Activated CD4-positive, alpha-beta T cell treated with anti-CD3 and anti-CD28 coated beads for 36 hours (primary cell): ENCODE measurements at regions not wholly inside any gene's neighbourhood (a gene's known extent, or its start where the extent isn't known, plus 50 kb on each side); places are given as distances from the start of the nearest gene placed in this dataset.
"Not testable (repeated sequence)": the region's sequence is repeated elsewhere in the genome, so short reads cannot be mapped to it uniquely, and the experiment has no call there.

ENCODE experiments used
- ATAC-seq: fragments of 200-7000 bp; cut with Tn5 transposase; one replicate; pipeline ENCODE4 v1.10.0; 2021; ENCODE audit warnings: mild to moderate bottlenecking, moderate library complexity
- CTCF ChIA-PET: fragments of 350-600 bp; sonication (Branson Sonifier 250); formaldehyde crosslinking; loops from one replicate; lab custom pipeline; 2021; ENCODE audit warnings: antibody characterized with exemption; lab: Charles Lee
- POLR2A ChIA-PET: fragments of 350-600 bp; sonication (Branson Sonifier 250); formaldehyde crosslinking; loops from one replicate; lab custom pipeline; 2021; ENCODE audit warnings: antibody characterized with exemption, inconsistent platforms; lab: Charles Lee
- DNase-seq: peaks from one replicate; pipeline ENCODE4 v3.0.0-alpha.2; 2020
- H3K27ac Mint-ChIP-seq: one replicate; pipeline ENCODE4 v1.8.0; 2021; ENCODE audit warnings: mixed read lengths
- H3K27me3 Mint-ChIP-seq: one replicate; pipeline ENCODE4 v1.8.0; 2021; ENCODE audit warnings: mixed read lengths
- H3K36me3 Mint-ChIP-seq: one replicate; pipeline ENCODE4 v1.8.0; 2021; ENCODE audit warnings: low read depth, mixed read lengths
- H3K4me1 Mint-ChIP-seq: one replicate; pipeline ENCODE4 v1.8.0; 2021; ENCODE audit warnings: mixed read lengths
- H3K4me3 Mint-ChIP-seq: one replicate; pipeline ENCODE4 v1.8.0; 2021; ENCODE audit warnings: mild to moderate bottlenecking, moderate library complexity, mixed read lengths
- H3K9me3 Mint-ChIP-seq: one replicate; pipeline ENCODE4 v1.8.0; 2021; ENCODE audit warnings: low read depth, mixed read lengths
- intact Hi-C, 2 experiments: fragments of 100-400 bp; cut with DNase I in 1 of 2; cut with micrococcal nuclease in 1 of 2; formaldehyde crosslinking; loops; one replicate each; pipeline versions ENCODE4 v1.14.2 to v1.15.1; 2022 to 2024; cut with DNase I, micrococcal nuclease

DNA sequence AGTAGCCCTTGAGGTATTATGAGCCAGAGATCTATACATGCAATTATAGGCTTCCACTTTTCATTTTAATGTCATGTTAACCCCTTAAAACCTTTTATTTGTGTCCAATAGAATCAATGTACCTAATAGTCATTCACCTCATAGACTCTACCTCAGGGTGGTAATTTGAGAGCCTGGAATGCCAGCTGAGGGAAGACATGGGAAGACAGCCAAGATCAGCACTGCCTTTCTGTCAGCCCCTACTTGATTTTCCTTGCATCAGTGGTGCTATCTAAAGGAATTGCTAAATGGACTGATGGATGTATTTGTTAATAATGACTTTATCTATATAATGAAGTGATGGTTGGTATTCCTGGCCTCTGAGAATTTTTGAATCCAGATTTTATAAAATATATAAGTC, 113.3 kb upstream of the GBE1 start:
- Mint-ChIP-seq H3K9me3 (no peaks in the 10 kb centered on the region), H3K4me1 (no peaks in the 10 kb centered on the region), H3K27me3 (peaks cover 2% of the 10 kb centered on the region), H3K36me3 (no peaks in the 10 kb centered on the region), H3K4me3 (no peak overlapping the region), H3K27ac (no peak overlapping the region)
- intact Hi-C loops = no loop called here
- CTCF ChIA-PET = interaction anchor here (0.7 kb wide), 1 partner anchor 194 kb away, joined by 3 read pairs; no protein-coding TSS in a partner anchor
- no peak for ATAC-seq
- POLR2A ChIA-PET = no interaction called here
- no peak for DNase-seq

DNA sequence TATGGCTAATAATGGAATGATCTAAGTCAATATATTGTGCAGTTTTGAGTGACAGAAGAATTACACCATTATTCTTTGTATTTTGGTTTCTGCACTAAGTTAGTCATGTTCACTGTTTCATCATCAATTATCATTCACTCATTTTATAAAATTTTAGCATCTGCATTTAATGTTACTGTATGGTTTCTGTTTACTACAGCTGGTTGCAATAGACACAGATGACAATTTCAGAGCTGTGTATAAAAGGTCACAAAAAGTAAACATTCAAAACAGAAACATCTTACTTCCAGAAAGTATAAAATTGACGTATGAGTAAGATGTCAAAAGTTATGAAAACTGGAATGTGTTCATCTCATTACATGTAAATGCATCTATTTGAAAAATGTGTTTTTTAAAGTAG, 111.1 kb upstream of the GBE1 start:
- intact Hi-C loops = no loop called here
- ATAC-seq (no peak), DNase-seq (no peak)
- peaks cover 2% of the 10 kb centered on the region for H3K27me3 Mint-ChIP-seq
- H3K27ac Mint-ChIP-seq = no peak overlapping the region
- no peaks in the 10 kb centered on the region for H3K4me1 Mint-ChIP-seq
- H3K9me3 Mint-ChIP-seq = no peaks in the 10 kb centered on the region
- H3K4me3 Mint-ChIP-seq = no peak overlapping the region
- POLR2A ChIA-PET = no interaction called here
- CTCF ChIA-PET = no interaction called here
- no peaks in the 10 kb centered on the region for H3K36me3 Mint-ChIP-seq

DNA sequence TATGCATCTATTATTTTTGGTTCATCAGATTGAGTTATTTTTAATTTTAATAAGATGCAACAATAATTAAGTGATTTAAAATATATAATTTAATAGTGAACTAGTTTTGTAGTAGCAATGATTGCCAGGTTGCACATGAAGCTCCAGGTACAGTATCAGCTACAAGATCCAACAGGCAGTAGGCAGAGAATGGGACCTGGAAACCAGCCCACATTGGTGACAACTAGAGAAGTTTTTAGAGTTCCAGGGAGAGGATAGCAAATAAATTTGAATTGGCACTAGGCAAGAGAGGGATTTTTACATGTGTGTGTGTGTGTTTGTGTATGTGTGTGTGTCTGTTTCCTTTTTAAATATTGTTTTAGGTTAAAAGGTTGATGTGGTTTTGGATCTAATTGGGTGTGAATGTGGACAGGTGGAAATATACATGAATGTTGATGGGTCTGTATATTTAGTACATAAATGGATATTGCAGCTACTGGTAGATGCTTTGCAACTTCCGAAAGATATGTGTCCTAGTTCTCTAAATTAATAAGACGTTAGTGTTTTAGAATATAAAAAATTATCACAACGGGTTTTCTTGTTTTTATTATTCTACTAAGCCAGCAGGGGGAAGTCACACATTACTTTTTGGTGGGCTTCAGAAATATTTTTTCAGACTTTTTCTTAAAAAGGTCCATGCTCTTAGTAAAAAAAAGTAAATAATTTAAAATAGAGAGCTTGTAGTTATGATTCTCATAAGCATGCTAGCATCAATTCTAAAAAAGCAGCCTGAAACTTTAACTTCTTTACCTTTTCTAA, 110.1 kb upstream of the GBE1 start:
- DNase-seq (no peak), ATAC-seq (no peak)
- H3K27me3 Mint-ChIP-seq = peaks cover 2% of the 10 kb centered on the region
- intact Hi-C loops = no loop called here
- H3K27ac Mint-ChIP-seq = no peak overlapping the region
- no peaks in the 10 kb centered on the region for H3K4me1 Mint-ChIP-seq
- H3K9me3 Mint-ChIP-seq = no peaks in the 10 kb centered on the region
- H3K4me3 Mint-ChIP-seq = no peak overlapping the region
- ChIA-PET CTCF (no interaction called here), POLR2A (no interaction called here)
- H3K36me3 Mint-ChIP-seq = no peaks in the 10 kb centered on the region

DNA sequence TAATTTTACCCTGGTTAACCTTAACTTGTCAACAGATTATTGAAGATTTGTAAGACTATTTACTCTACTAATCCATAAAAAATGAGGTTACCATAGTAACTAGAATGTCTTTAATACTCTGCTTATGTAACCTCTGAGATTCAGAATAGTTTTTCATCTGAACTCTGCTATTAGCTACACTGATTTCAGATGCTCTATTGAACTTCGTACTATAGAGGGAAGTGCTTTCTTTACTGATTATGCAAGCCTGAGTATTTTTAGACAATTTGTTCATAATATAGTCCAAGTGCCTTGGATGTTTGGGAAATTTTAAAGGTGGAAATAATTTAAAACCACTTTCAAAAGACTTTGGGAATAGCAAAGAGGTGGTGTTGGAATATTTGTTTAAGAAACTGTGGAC, 107.9 kb upstream of the GBE1 start:
- ATAC-seq = no peak
- Mint-ChIP-seq H3K9me3 (no peaks in the 10 kb centered on the region), H3K36me3 (no peaks in the 10 kb centered on the region), H3K4me1 (no peaks in the 10 kb centered on the region), H3K4me3 (no peak overlapping the region), H3K27me3 (peaks cover 2% of the 10 kb centered on the region), H3K27ac (no peak overlapping the region)
- no peak for DNase-seq
- intact Hi-C loops = no loop called here
- ChIA-PET CTCF (no interaction called here), POLR2A (no interaction called here)

DNA sequence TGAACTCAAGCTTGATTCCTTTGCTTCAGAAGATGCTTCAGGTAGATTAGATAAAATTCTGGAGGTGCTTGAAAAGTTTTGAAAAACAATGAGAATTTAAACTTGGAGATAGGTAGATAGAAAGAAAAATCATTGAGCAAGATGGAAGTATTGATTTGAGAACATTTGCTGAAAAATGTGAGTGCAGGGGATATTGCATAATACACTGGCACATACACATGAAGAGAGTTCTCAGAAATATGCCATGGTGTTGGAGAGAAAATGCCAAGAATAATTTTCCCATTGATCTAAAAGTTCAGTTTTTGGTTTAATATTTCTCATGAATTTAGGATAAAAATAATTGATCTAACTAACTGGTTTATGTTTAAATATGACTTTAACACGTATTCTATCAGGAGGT, 107.2 kb upstream of the GBE1 start:
- Mint-ChIP-seq H3K9me3 (no peaks in the 10 kb centered on the region), H3K36me3 (no peaks in the 10 kb centered on the region), H3K4me1 (no peaks in the 10 kb centered on the region), H3K4me3 (no peak overlapping the region), H3K27ac (no peak overlapping the region), H3K27me3 (peaks cover 3% of the 10 kb centered on the region)
- intact Hi-C loops = no loop called here
- POLR2A ChIA-PET = no interaction called here
- ATAC-seq (no peak), DNase-seq (no peak)
- CTCF ChIA-PET = no interaction called here

DNA sequence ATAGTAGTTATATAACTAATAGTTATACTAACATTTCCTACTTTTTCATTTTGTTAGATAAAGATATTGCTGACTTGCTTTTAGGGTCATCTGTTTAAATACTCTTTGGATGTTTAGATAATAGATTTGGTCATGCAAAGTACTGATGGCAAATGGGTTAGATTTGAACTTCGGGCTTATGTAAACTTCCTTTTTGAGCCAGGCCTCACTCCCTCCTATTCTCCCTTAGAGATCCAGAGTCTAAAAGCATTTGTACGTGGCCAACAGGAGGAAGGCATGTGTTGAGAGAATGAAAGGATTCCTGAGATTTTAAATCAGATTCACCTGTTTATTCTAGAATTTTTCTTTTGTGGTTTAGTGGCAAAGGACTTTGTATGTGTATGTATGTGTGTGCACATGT, 106.4 kb upstream of the GBE1 start:
- Mint-ChIP-seq H3K4me3 (no peak overlapping the region), H3K4me1 (no peaks in the 10 kb centered on the region), H3K9me3 (no peaks in the 10 kb centered on the region), H3K36me3 (no peaks in the 10 kb centered on the region), H3K27ac (no peak overlapping the region), H3K27me3 (peaks cover 3% of the 10 kb centered on the region)
- ATAC-seq (no peak), DNase-seq (no peak)
- intact Hi-C loops = no loop called here
- ChIA-PET CTCF (no interaction called here), POLR2A (no interaction called here)

DNA sequence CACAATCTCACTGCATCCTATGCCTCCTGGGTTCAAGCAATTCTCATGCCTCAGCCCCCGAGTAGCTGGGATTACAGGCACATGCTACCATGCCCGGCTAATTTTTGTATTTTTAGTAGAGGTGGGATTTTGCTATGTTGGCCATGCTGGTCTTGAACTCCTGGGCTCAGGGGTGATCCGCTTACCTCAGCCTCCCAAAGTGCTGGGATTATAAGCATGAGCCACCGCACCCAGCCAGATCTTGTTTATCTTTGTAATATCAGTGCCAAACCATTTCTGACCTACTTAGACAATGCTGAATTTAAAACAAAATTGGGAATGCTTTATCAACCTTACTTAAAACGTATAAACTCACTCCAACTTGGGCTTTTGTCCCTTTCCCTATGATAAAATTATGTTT, 103.7 kb upstream of the GBE1 start:
- H3K27ac Mint-ChIP-seq, CTCF ChIA-PET, H3K27me3 Mint-ChIP-seq, H3K9me3 Mint-ChIP-seq, H3K4me1 Mint-ChIP-seq, DNase-seq, intact Hi-C loops, H3K36me3 Mint-ChIP-seq, POLR2A ChIA-PET, ATAC-seq, H3K4me3 Mint-ChIP-seq: not testable (repeated sequence)

DNA sequence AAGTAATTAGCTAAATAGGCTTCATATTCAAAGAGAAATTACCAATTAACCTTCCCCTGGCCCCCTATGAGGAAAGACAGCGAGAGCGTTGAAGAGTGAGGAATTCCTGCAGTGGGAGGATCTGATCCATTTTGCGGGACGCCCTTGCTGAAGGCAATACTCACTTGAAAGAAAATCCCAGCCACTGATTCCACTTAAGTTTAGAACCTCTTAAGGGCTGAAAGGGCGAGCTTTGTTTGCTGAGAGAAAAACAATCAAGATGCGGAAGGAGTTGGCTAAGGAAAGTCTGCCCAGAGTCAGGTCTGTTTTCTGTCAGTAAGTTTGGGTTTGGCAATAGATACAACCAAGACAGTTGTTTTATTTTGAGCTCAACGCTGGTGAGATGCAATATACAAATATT, 102.8 kb upstream of the GBE1 start:
- H3K9me3 Mint-ChIP-seq = no peaks in the 10 kb centered on the region
- intact Hi-C loops = no loop called here
- H3K27me3 Mint-ChIP-seq = peaks cover 2% of the 10 kb centered on the region
- no peaks in the 10 kb centered on the region for H3K36me3 Mint-ChIP-seq
- POLR2A ChIA-PET = no interaction called here
- H3K4me1 Mint-ChIP-seq = no peaks in the 10 kb centered on the region
- DNase-seq (no peak), ATAC-seq (no peak)
- CTCF ChIA-PET = no interaction called here
- no peak overlapping the region for H3K27ac Mint-ChIP-seq
- H3K4me3 Mint-ChIP-seq = no peak overlapping the region

DNA sequence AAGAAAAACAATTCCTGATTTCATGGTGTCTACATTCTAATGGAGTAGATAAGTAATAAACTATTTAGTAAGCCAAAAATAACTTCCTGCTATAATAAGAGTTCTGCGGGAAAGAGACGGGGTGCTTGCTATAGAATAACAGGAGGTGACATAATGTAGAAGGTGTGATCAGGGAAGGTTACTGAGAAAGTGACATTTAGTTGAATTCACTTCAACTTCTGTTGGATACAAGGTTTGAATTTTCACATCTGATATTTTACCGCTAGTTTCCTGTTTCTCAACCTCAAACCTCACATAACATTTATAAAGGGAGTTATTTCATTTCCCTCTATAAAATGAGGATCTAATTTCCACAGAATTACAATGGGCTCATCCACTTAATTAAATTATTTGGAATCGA, 102.3 kb upstream of the GBE1 start:
- intact Hi-C loops = no loop called here
- no peak overlapping the region for H3K27ac Mint-ChIP-seq
- no peaks in the 10 kb centered on the region for H3K36me3 Mint-ChIP-seq
- ChIA-PET CTCF (no interaction called here), POLR2A (no interaction called here)
- no peak overlapping the region for H3K4me3 Mint-ChIP-seq
- no peaks in the 10 kb centered on the region for H3K9me3 Mint-ChIP-seq
- DNase-seq (no peak), ATAC-seq (no peak)
- H3K27me3 Mint-ChIP-seq = peaks cover 2% of the 10 kb centered on the region
- H3K4me1 Mint-ChIP-seq = no peaks in the 10 kb centered on the region

DNA sequence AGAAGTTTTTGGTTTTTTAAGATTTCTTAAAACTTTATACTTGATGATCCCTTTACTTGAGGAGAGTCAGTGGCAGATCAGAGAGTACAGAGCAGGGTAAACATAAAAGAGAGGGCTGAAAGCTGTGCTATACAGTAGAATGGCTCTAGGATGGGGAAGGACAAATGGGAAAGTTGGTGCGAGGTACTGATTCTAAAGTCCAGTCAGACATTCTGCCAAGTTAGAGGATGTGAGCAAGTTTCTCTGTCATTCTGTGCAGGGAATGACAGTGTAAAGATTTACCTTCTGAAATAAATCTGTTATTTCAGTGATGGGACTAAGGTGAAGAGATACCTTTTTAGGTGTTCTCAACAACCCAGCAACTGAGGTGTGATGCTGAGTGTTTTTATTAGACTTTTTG, 100.1 kb upstream of the GBE1 start:
- Mint-ChIP-seq H3K27me3 (peaks cover 2% of the 10 kb centered on the region), H3K4me1 (no peaks in the 10 kb centered on the region), H3K27ac (no peak overlapping the region), H3K36me3 (no peaks in the 10 kb centered on the region), H3K9me3 (no peaks in the 10 kb centered on the region), H3K4me3 (no peak overlapping the region)
- POLR2A ChIA-PET = no interaction called here
- CTCF ChIA-PET = interaction anchor here (1.1 kb wide), 1 partner anchor 12 kb away, joined by 3 read pairs; no protein-coding TSS in a partner anchor
- no peak for DNase-seq
- intact Hi-C loops = no loop called here
- no peak for ATAC-seq

DNA sequence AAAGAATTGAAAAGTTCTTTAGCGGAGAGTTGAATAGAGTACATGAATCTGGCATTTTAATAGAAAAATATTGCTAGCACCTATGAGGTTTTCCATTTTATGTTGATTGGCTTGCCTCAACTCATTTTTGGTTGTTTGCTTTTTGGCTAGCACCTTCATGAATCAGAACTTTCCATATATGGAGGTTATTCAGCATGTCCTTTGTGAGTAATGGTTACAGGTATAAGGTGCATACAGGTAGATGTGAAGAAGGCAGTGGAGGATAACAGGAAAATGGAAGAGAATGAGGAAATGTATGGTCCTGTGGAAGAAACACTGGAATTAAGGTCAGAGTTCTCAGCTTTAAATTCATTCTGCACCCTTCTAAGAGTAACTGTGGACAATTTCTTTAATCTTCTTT, 98.1 kb upstream of the GBE1 start:
- peaks cover 2% of the 10 kb centered on the region for H3K27me3 Mint-ChIP-seq
- DNase-seq (no peak), ATAC-seq (no peak)
- H3K4me1 Mint-ChIP-seq = no peaks in the 10 kb centered on the region
- H3K9me3 Mint-ChIP-seq = no peaks in the 10 kb centered on the region
- H3K4me3 Mint-ChIP-seq = no peak overlapping the region
- H3K36me3 Mint-ChIP-seq = no peaks in the 10 kb centered on the region
- no peak overlapping the region for H3K27ac Mint-ChIP-seq
- ChIA-PET CTCF (no interaction called here), POLR2A (no interaction called here)
- intact Hi-C loops = no loop called here

DNA sequence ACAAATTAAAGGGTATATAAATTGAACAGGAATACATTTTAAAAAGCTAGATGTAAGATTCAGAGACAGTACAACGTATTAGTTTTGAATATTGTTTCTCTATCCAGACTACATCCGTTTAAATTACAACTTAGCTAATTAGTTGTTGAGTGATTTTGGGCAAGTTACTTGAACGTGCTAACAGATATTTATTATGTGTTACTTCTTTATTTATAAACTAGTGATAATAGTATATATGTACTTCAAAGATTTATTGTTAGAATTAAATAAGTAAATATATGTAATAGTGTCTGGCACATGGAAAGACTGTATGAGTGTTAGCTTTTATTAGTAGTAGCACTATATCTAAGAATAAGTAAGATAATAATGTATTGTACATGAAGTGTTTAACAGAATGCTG, 92.0 kb upstream of the GBE1 start:
- no peaks in the 10 kb centered on the region for H3K36me3 Mint-ChIP-seq
- H3K4me3 Mint-ChIP-seq = no peak overlapping the region
- no peak overlapping the region for H3K27ac Mint-ChIP-seq
- ATAC-seq (no peak), DNase-seq (no peak)
- POLR2A ChIA-PET = no interaction called here
- no peaks in the 10 kb centered on the region for H3K4me1 Mint-ChIP-seq
- no peaks in the 10 kb centered on the region for H3K9me3 Mint-ChIP-seq
- intact Hi-C loops = no loop called here
- CTCF ChIA-PET = no interaction called here
- H3K27me3 Mint-ChIP-seq = no peaks in the 10 kb centered on the region
